Fibroblast of villous mesenchyme (primary cell): ENCODE measurements at regions not wholly inside any gene's neighbourhood (a gene's known extent, or its start where the extent isn't known, plus 50 kb on each side); places are given as distances from the start of the nearest gene placed in this dataset.

Experiments
- DNase-seq: peaks from one replicate; pipeline ENCODE4 v3.0.0-alpha.2; 2010; ENCODE audit warnings: low read depth
- H3K4me3 ChIP-seq: 2 replicates; pipeline ENCODE4 v1.5.1; 2011; ENCODE audit warnings: low read depth, mild to moderate bottlenecking, low read length
- TF ChIP-seq, protein P1 (sequence below): IDR thresholded peaks from 2 replicates; pipeline ENCODE4 v1.5.1; 2012; ENCODE audit warnings: low read depth, mild to moderate bottlenecking, low read length; ENCODE audit not compliant: insufficient read depth

DNA sequence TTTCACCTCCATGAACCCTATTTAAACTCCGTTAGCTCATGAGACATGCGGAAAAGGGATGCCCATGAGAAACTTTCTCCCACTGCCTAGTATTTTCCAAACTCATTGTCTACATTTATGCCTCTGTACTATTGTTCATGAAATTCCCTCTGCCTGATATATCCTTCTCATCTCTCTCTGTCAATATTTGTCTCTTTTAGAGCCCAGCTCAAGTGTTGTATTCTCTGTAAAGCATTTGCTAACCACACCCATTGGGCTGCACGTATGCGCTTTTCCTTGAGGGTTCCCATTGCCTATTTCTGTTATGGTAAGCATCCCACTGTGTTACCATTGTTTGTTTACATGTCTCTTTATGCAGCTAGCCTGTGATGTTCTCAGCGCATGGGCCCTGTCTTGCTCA is 211.4 kb downstream of the MDFIC start:
- H3K4me3 ChIP-seq = no peak overlapping the region
- no peak for DNase-seq
- TF ChIP-seq, protein P1, sequence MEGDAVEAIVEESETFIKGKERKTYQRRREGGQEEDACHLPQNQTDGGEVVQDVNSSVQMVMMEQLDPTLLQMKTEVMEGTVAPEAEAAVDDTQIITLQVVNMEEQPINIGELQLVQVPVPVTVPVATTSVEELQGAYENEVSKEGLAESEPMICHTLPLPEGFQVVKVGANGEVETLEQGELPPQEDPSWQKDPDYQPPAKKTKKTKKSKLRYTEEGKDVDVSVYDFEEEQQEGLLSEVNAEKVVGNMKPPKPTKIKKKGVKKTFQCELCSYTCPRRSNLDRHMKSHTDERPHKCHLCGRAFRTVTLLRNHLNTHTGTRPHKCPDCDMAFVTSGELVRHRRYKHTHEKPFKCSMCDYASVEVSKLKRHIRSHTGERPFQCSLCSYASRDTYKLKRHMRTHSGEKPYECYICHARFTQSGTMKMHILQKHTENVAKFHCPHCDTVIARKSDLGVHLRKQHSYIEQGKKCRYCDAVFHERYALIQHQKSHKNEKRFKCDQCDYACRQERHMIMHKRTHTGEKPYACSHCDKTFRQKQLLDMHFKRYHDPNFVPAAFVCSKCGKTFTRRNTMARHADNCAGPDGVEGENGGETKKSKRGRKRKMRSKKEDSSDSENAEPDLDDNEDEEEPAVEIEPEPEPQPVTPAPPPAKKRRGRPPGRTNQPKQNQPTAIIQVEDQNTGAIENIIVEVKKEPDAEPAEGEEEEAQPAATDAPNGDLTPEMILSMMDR = no peak

- TF ChIP-seq, protein P1 = no peak
- H3K4me3 ChIP-seq = no peak overlapping the region
- DNase-seq = no peak
Measured at GRCh38 chr7:115132096-115132495, 210.2 kb downstream of the MDFIC start.

GRCh38 chr7:115128154-115128553 is 206.3 kb downstream of the MDFIC start:
- DNase-seq = peak; percentile 26
- TF ChIP-seq, protein P1 = no peak

GRCh38 chr7:115127399-115128021 is 205.6 kb downstream of the MDFIC start:
- no peak for DNase-seq
- H3K4me3 ChIP-seq = no peak overlapping the region
- TF ChIP-seq, protein P1 = no peak

More at GRCh38 chr7:115128154-115128553, 206.3 kb downstream of the MDFIC start:
- H3K4me3 ChIP-seq = no peak overlapping the region

DNA sequence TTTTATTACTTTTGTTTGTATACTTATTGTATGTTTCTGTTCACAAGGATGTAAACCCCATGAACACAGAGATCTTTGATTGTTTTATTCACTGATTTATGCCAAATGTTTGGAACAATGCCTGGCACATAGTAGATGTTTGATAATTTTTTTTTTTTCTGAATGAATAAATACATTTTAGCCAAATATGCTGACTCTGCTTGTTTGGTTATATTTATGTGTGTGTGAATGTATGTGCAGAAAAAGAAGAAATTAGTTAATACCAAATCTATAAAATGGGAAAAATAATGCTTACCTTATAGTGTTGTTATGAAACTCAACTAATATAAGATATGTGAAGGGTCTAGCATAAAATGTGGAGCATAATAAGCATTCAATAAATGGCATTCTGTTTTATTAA is 203.9 kb downstream of the MDFIC start:
- H3K4me3 ChIP-seq = no peak overlapping the region
- TF ChIP-seq, protein P1 = no peak
- no peak for DNase-seq

- DNase-seq = no peak
- TF ChIP-seq, protein P1 = no peak
- no peak overlapping the region for H3K4me3 ChIP-seq
Measured at GRCh38 chr7:115125312-115125711, 203.4 kb downstream of the MDFIC start.

- no peak for DNase-seq
- no peak overlapping the region for H3K4me3 ChIP-seq
- TF ChIP-seq, protein P1 = no peak
Measured at GRCh38 chr7:115124409-115124939, 202.6 kb downstream of the MDFIC start.
